GM12875 (cell line): ENCODE measurements at regions not wholly inside any gene's neighbourhood (a gene's known extent, or its start where the extent isn't known, plus 50 kb on each side); places are given as distances from the start of the nearest gene placed in this dataset.

Experiments
- H3K4me3 ChIP-seq: one replicate; pipeline ENCODE4 v1.5.1; 2011; ENCODE audit warnings: low read depth, low read length, control low read depth
- CTCF ChIP-seq: IDR thresholded peaks from 2 replicates; pipeline ENCODE4 v1.5.1; 2011; ENCODE audit warnings: low read depth, mild to moderate bottlenecking, control low read depth, inconsistent platforms, low read length, moderate library complexity, borderline replicate concordance; ENCODE audit not compliant: insufficient read depth

- no peak overlapping the region for H3K4me3 ChIP-seq
- no peak for TF ChIP-seq CTCF
Observed at GRCh38 chr10:91120348-91120747, 100.1 kb upstream of the PCGF5 start.

- TF ChIP-seq CTCF = no peak
- no peak overlapping the region for H3K4me3 ChIP-seq
Observed at GRCh38 chr10:91123261-91123660, 97.2 kb upstream of the PCGF5 start.

- H3K4me3 ChIP-seq = no peak overlapping the region
- TF ChIP-seq CTCF = no peak
Observed at GRCh38 chr10:91124016-91124415, 96.4 kb upstream of the PCGF5 start.

GRCh38 chr10:91126471-91126870, 94.0 kb upstream of the PCGF5 start:
- TF ChIP-seq CTCF = no peak
- no peak overlapping the region for H3K4me3 ChIP-seq

- TF ChIP-seq CTCF = no peak
- H3K4me3 ChIP-seq = no peak overlapping the region
Observed at GRCh38 chr10:91127341-91128082, 93.0 kb upstream of the PCGF5 start.

GRCh38 chr10:91135113-91135512, 85.3 kb upstream of the PCGF5 start:
- no peak overlapping the region for H3K4me3 ChIP-seq
- no peak for TF ChIP-seq CTCF

GRCh38 chr10:91137011-91137643, 83.3 kb upstream of the PCGF5 start:
- no peak overlapping the region for H3K4me3 ChIP-seq
- TF ChIP-seq CTCF = no peak
